Glutamatergic neuron (in vitro differentiated cells): ENCODE measurements at regions not wholly inside any gene's neighbourhood (a gene's known extent, or its start where the extent isn't known, plus 50 kb on each side); places are given as distances from the start of the nearest gene placed in this dataset.

Experiments
- DNase-seq: peaks from one replicate; pipeline ENCODE4 v3.0.0; 2022
- H3K27ac Mint-ChIP-seq: one replicate; pipeline ENCODE4 v1.8.0; 2020; ENCODE audit warnings: mild to moderate bottlenecking, mixed read lengths, inconsistent platforms; ENCODE audit not compliant: unreplicated experiment
- H3K27me3 Mint-ChIP-seq: one replicate; pipeline ENCODE4 v1.8.0; 2020; ENCODE audit warnings: mild to moderate bottlenecking, moderate library complexity, mixed read lengths, inconsistent platforms; ENCODE audit not compliant: unreplicated experiment
- H3K36me3 Mint-ChIP-seq: one replicate; pipeline ENCODE4 v1.8.0; 2020; ENCODE audit warnings: mild to moderate bottlenecking, mixed read lengths, inconsistent platforms; ENCODE audit not compliant: unreplicated experiment
- H3K4me1 Mint-ChIP-seq: one replicate; pipeline ENCODE4 v1.8.0; 2020; ENCODE audit warnings: mild to moderate bottlenecking, low read depth, mixed read lengths, inconsistent platforms; ENCODE audit not compliant: unreplicated experiment
- H3K4me3 Mint-ChIP-seq: one replicate; pipeline ENCODE4 v1.8.0; 2020; ENCODE audit warnings: mild to moderate bottlenecking, mixed read lengths, inconsistent platforms; ENCODE audit not compliant: unreplicated experiment
- H3K9me3 Mint-ChIP-seq: one replicate; pipeline ENCODE4 v1.8.0; 2020; ENCODE audit warnings: mild to moderate bottlenecking, moderate library complexity, mixed read lengths, inconsistent platforms; ENCODE audit not compliant: unreplicated experiment
- TF ChIP-seq, protein P1 (sequence below): fragments of 200-600 bp; sonication (generic); IDR thresholded peaks from one replicate; pipeline ENCODE4 v1.5.0; 2021; ENCODE audit not compliant: partially characterized antibody, unreplicated experiment

DNA sequence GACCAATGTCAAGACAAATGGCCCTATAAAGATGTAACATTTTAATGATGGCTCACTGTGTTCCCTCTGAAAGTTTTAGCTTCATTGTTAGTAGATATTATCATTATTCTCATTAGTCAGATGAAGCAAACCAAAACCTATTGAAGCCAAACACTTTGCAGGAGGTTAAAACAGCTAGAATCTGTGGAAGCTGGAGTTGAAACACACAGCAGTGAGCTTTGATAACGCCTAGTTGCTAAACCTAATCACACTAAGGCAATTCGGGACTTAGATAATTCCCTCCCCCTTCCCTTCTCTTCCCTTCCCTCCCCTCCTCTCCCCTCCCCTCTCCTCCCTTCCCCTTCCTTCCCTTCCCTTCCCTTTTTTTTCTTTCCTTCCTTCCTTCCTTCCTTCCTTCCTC is 165.7 kb downstream of the TRIB2 start:
- DNase-seq, result no peak
- Mint-ChIP-seq H3K36me3 (no peaks in the 10 kb centered on the region), H3K4me1 (peaks cover 6% of the 10 kb centered on the region), H3K27ac (no peak overlapping the region), H3K4me3 (no peak overlapping the region), H3K27me3 (no peaks in the 10 kb centered on the region), H3K9me3 (peaks cover 2% of the 10 kb centered on the region)
- TF ChIP-seq, protein P1, sequence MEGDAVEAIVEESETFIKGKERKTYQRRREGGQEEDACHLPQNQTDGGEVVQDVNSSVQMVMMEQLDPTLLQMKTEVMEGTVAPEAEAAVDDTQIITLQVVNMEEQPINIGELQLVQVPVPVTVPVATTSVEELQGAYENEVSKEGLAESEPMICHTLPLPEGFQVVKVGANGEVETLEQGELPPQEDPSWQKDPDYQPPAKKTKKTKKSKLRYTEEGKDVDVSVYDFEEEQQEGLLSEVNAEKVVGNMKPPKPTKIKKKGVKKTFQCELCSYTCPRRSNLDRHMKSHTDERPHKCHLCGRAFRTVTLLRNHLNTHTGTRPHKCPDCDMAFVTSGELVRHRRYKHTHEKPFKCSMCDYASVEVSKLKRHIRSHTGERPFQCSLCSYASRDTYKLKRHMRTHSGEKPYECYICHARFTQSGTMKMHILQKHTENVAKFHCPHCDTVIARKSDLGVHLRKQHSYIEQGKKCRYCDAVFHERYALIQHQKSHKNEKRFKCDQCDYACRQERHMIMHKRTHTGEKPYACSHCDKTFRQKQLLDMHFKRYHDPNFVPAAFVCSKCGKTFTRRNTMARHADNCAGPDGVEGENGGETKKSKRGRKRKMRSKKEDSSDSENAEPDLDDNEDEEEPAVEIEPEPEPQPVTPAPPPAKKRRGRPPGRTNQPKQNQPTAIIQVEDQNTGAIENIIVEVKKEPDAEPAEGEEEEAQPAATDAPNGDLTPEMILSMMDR, result no peak

DNA sequence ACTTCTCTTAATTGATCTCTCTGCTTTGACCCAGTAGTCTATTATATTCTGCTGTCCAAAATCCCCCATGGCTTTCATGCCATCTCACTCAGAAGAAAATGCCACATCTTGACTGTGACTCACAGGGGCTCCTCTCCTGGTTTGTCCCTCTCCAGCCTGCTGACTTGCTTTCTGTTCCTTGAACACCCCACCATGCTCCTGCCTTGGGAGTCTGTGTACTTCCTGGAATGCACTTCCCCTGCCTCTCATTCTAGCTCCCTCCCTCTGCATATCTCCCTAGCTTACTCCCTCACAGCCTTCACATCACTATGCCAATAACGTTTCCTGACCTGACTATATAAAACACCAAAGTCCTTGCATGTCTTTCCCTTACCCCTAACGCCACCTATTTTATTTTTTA is 167.2 kb downstream of the TRIB2 start:
- Mint-ChIP-seq H3K27ac (no peak overlapping the region), H3K4me3 (no peak overlapping the region), H3K4me1 (peaks cover 5% of the 10 kb centered on the region), H3K27me3 (no peaks in the 10 kb centered on the region), H3K9me3 (peaks cover 2% of the 10 kb centered on the region), H3K36me3 (no peaks in the 10 kb centered on the region)
- DNase-seq, result no peak
- TF ChIP-seq, protein P1, result no peak

DNA sequence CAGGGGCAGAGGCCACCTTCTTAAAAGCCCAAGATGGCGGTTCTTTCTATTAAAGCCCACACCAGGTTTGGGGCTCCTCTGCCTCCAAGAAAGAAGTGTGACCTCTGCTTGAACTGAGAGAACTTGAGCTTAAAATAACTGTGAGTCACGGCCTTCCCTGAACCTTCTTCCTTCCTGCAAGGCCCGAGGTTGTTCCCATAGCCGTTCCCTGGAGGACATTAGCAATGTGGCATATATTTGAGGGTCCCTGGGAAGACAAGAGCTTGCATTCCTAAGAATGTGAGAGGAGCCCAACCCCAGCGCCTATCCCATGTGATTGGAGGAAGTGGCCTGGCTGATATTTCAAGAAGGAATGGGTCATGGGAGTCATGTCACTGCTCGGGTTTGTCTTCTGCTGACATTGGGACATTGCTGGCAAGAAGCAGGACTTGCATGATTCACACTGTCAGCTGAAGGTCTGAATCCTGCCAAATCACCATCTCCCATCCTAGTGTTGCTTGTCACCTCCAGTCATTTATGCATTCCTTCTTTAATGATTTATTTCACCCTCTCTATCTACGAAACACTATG is 168.1 kb downstream of the TRIB2 start:
- H3K9me3 Mint-ChIP-seq, result peaks cover 2% of the 10 kb centered on the region
- no peaks in the 10 kb centered on the region for H3K4me1 Mint-ChIP-seq
- H3K36me3 Mint-ChIP-seq, result no peaks in the 10 kb centered on the region
- no peak overlapping the region for H3K27ac Mint-ChIP-seq
- H3K4me3 Mint-ChIP-seq, result no peak overlapping the region
- TF ChIP-seq, protein P1, result no peak
- no peaks in the 10 kb centered on the region for H3K27me3 Mint-ChIP-seq
- no peak for DNase-seq

DNA sequence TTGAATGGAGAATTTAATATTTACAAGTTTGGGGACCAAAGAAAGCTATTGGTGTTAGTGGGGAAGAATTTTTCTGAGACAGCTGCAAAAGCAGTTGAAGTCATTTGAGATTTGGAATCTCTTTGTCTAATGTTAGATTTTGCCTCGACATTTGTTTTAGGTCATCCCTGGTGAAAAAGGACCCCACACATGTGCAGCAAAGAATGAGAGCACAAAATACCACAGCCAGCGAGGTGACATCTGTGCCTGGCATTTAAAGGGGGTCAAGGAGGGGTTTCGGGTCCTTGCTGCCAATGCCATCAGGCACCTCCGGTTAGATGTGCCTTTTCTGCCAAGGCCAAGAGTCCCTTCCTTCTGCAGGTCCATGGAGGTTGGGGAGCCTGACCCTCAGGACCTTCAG is 173.3 kb downstream of the TRIB2 start:
- Mint-ChIP-seq H3K36me3 (peaks cover 18% of the 10 kb centered on the region), H3K9me3 (no peaks in the 10 kb centered on the region), H3K27me3 (no peaks in the 10 kb centered on the region), H3K27ac (no peak overlapping the region), H3K4me1 (no peaks in the 10 kb centered on the region), H3K4me3 (no peak overlapping the region)
- no peak for DNase-seq
- TF ChIP-seq, protein P1, result no peak

DNA sequence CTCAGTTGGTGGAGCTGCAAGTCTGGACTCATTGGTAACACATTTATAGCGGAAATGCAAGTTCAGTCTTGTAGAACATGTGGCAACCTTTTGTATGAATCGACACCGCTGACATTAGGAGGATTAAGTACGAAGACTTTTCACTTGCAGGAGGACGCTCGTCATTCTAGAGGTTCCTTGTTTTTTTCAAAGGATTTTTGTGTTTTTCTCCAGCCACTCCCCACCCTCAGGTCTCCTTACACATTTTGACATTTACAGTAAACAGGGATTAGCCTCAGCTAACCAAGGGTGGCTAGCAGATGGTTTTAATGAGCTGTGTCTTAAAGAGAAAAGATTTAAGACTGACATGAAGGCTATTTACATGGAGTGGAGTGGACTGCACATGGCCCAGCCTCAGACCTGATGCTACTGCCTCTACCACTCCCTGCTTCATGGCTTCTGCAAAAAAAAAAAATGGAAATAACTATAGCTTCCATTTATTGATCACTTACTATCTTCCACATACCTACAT is 173.8 kb downstream of the TRIB2 start:
- H3K27me3 Mint-ChIP-seq, result no peaks in the 10 kb centered on the region
- TF ChIP-seq, protein P1, result no peak
- H3K27ac Mint-ChIP-seq, result no peak overlapping the region
- H3K4me3 Mint-ChIP-seq, result no peak overlapping the region
- no peak for DNase-seq
- H3K9me3 Mint-ChIP-seq, result no peaks in the 10 kb centered on the region
- H3K4me1 Mint-ChIP-seq, result no peaks in the 10 kb centered on the region
- peaks cover 18% of the 10 kb centered on the region for H3K36me3 Mint-ChIP-seq
